Activated T-helper 2 cell treated with anti-CD3 and anti-CD28 coated beads, Interferon-gamma antibody, Interleukin-2, Interleukin-4, amounts not matched to agents 10 μg/mL and 5 μg/mL and 100 μg/mL, durations not matched to agents 14 hours and 24 hours and 36 hours (primary cell): ENCODE measurements at regions not wholly inside any gene's neighbourhood (a gene's known extent, or its start where the extent isn't known, plus 50 kb on each side); places are given as distances from the start of the nearest gene placed in this dataset.

Source experiments
- DNase-seq: peaks from one replicate; pipeline ENCODE4 v3.0.0; 2021; ENCODE audit warnings: low spot score
- H3K27ac Mint-ChIP-seq: one replicate; pipeline ENCODE4 v1.8.0; 2021; ENCODE audit warnings: mixed read lengths
- H3K27me3 Mint-ChIP-seq: one replicate; pipeline ENCODE4 v1.8.0; 2021; ENCODE audit warnings: low read depth, mixed read lengths
- H3K36me3 Mint-ChIP-seq: one replicate; pipeline ENCODE4 v1.8.0; 2021; ENCODE audit warnings: low read depth, mixed read lengths
- H3K4me1 Mint-ChIP-seq: one replicate; pipeline ENCODE4 v1.8.0; 2021; ENCODE audit warnings: low read depth, mixed read lengths
- H3K4me3 Mint-ChIP-seq: one replicate; pipeline ENCODE4 v1.8.0; 2021; ENCODE audit warnings: low read depth, mild to moderate bottlenecking, moderate library complexity, mixed read lengths
- H3K9me3 Mint-ChIP-seq: one replicate; pipeline ENCODE4 v1.8.0; 2021; ENCODE audit warnings: mixed read lengths
- intact Hi-C: fragments of 100-400 bp; cut with micrococcal nuclease; formaldehyde crosslinking; loops from one replicate; pipeline ENCODE4 v1.15.1; 2023

GRCh38 chr1:106910798-106911197 is 145.7 kb upstream of the PRMT6 start:
- no peaks in the 10 kb centered on the region for H3K36me3 Mint-ChIP-seq
- H3K27ac Mint-ChIP-seq, result no peak overlapping the region
- H3K9me3 Mint-ChIP-seq, result no peaks in the 10 kb centered on the region
- H3K4me3 Mint-ChIP-seq, result no peak overlapping the region
- intact Hi-C loops, result no loop called here
- H3K4me1 Mint-ChIP-seq, result no peaks in the 10 kb centered on the region
- no peaks in the 10 kb centered on the region for H3K27me3 Mint-ChIP-seq
- no peak for DNase-seq

GRCh38 chr1:106912131-106912530 is 144.3 kb upstream of the PRMT6 start:
- intact Hi-C loops, result no loop called here

DNA sequence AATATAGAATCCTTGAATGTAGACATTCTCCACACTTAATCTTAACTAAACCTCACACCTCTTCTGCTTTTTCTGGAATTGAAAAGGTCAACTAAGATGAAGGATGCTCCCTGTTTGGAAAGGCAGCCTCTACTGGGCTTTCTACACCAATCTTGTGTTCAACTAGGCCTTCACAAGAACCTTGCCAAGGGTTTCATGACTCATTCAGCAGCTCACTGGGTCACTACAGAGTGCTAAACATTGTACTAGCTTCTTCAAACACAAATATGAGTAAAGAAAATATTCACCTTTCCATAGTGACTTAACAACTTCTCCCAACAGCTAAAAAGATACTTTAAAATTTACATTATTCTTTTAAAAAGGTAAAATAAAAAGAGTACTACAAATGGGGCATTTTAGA is 135.3 kb upstream of the PRMT6 start:
- Mint-ChIP-seq H3K4me3 (no peak overlapping the region), H3K27ac (no peak overlapping the region), H3K9me3 (no peaks in the 10 kb centered on the region), H3K27me3 (no peaks in the 10 kb centered on the region), H3K36me3 (no peaks in the 10 kb centered on the region), H3K4me1 (no peaks in the 10 kb centered on the region)
- DNase-seq, result no peak
- intact Hi-C loops, result no loop called here

More at GRCh38 chr1:106912131-106912530, 144.3 kb upstream of the PRMT6 start:
- H3K4me1 Mint-ChIP-seq, result no peaks in the 10 kb centered on the region
- no peaks in the 10 kb centered on the region for H3K27me3 Mint-ChIP-seq
- H3K9me3 Mint-ChIP-seq, result no peaks in the 10 kb centered on the region
- DNase-seq, result no peak
- H3K4me3 Mint-ChIP-seq, result no peak overlapping the region
- no peak overlapping the region for H3K27ac Mint-ChIP-seq
- H3K36me3 Mint-ChIP-seq, result no peaks in the 10 kb centered on the region

DNA sequence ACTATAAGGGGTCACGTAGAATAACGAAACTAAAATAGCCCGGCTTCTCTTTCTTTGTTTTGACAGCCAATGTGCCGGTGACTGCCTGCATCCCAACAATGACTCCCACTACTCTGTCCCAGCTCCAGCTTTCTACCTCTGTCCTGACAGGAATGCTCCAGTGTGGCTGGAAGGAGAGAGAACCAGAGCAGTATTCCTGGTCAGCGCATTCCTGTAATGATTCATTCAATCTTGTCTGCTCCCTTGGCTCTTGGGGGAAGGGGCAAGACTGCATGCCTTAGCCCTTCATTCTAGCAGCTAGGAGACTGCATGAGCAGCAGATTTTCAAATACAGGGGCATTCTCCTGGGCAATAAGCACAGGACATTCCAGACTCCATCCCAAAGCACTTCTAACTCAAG is 132.1 kb upstream of the PRMT6 start:
- intact Hi-C loops, result no loop called here
- Mint-ChIP-seq H3K4me1 (no peaks in the 10 kb centered on the region), H3K27me3 (no peaks in the 10 kb centered on the region), H3K36me3 (no peaks in the 10 kb centered on the region), H3K27ac (no peak overlapping the region), H3K4me3 (no peak overlapping the region), H3K9me3 (no peaks in the 10 kb centered on the region)
- DNase-seq, result no peak

GRCh38 chr1:106925750-106926149 is 130.7 kb upstream of the PRMT6 start:
- Mint-ChIP-seq H3K9me3 (no peaks in the 10 kb centered on the region), H3K4me1 (no peaks in the 10 kb centered on the region), H3K27me3 (no peaks in the 10 kb centered on the region), H3K36me3 (no peaks in the 10 kb centered on the region), H3K4me3 (no peak overlapping the region), H3K27ac (no peak overlapping the region)
- no peak for DNase-seq
- intact Hi-C loops, result no loop called here

- Mint-ChIP-seq H3K9me3 (no peaks in the 10 kb centered on the region), H3K36me3 (no peaks in the 10 kb centered on the region), H3K4me1 (no peaks in the 10 kb centered on the region), H3K27me3 (no peaks in the 10 kb centered on the region), H3K27ac (no peak overlapping the region), H3K4me3 (no peak overlapping the region)
- DNase-seq, result no peak
- intact Hi-C loops, result no loop called here
Observed at GRCh38 chr1:106926803-106927582, 129.5 kb upstream of the PRMT6 start.

DNA sequence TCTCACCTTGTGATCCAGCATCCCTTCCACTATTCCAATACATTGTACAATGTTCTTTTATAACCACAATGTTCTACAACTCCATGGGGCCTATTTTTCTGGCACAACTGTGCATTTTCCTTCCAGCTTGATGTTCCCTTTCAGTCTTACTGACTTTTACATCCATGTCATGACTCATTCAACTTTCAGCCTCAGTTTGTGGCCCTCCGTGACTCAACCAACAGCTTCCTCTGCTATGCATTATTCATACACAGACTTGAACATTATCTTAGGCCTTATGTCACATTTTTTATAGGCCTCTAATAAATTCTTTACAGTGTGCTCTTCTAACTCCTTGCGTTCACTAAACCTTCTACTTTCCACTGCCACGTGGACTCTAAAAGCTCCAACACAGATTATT is 119.4 kb upstream of the PRMT6 start:
- H3K36me3 Mint-ChIP-seq, result no peaks in the 10 kb centered on the region
- no peaks in the 10 kb centered on the region for H3K27me3 Mint-ChIP-seq
- H3K27ac Mint-ChIP-seq, result no peak overlapping the region
- no peak overlapping the region for H3K4me3 Mint-ChIP-seq
- H3K9me3 Mint-ChIP-seq, result no peaks in the 10 kb centered on the region
- no peak for DNase-seq
- no peaks in the 10 kb centered on the region for H3K4me1 Mint-ChIP-seq
- intact Hi-C loops, result no loop called here

DNA sequence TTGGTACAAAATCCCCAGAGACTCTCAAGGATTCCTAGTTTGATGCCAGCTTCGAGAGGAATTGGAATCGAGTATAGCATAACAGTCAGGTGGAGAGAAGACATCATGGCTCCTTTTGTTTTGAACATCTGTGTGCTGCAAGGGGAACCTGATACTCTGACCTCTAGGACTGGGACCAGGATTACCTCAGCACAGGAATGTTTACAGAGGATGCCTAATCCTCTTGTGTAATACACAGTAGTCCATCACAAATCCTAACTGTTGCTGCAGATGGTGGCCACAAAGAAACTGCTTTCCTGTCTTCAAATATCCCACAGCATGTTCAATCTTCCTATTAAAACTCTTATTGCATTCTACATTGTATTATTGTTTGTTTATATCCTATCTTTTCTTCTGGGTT is 111.8 kb upstream of the PRMT6 start:
- Mint-ChIP-seq H3K27ac (no peak overlapping the region), H3K36me3 (no peaks in the 10 kb centered on the region), H3K4me3 (no peak overlapping the region), H3K9me3 (no peaks in the 10 kb centered on the region), H3K27me3 (no peaks in the 10 kb centered on the region), H3K4me1 (no peaks in the 10 kb centered on the region)
- no peak for DNase-seq
- intact Hi-C loops, result no loop called here

GRCh38 chr1:106952776-106953175 is 103.7 kb upstream of the PRMT6 start:
- DNase-seq, result no peak
- H3K4me1 Mint-ChIP-seq, result no peaks in the 10 kb centered on the region
- no peaks in the 10 kb centered on the region for H3K27me3 Mint-ChIP-seq
- H3K9me3 Mint-ChIP-seq, result no peaks in the 10 kb centered on the region
- intact Hi-C loops, result no loop called here
- no peaks in the 10 kb centered on the region for H3K36me3 Mint-ChIP-seq
- no peak overlapping the region for H3K4me3 Mint-ChIP-seq
- H3K27ac Mint-ChIP-seq, result no peak overlapping the region

DNA sequence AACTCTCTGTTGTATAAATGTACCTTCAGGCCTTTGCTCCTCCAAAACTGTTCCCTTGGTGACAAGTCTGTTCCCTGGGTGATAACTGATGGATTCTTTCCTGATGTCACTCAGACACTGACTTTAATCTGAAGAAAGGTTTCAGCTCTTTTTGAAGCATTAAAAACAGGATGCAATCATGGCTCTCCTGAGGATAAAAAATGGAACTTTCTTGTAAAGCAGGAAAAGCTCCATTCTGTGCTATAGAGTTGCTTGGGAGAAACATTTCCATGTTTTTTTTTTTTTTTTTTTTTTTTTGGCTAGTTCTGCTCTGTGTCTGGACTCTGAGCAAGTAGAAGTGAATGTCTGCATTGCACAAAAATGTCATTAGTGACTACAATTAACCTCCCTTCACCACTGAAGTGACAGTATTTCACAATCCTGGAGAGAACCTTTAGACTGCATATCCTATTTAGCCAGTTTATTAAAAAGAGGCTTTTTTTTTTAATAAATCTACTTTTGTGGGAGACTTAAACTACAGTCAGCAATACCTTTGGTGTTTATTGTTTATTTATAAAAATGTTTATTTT is 101.7 kb upstream of the PRMT6 start:
- Mint-ChIP-seq H3K36me3 (no peaks in the 10 kb centered on the region), H3K4me3 (no peak overlapping the region), H3K27me3 (no peaks in the 10 kb centered on the region), H3K27ac (no peak overlapping the region), H3K9me3 (no peaks in the 10 kb centered on the region), H3K4me1 (no peaks in the 10 kb centered on the region)
- DNase-seq, result no peak
- intact Hi-C loops, result no loop called here

DNA sequence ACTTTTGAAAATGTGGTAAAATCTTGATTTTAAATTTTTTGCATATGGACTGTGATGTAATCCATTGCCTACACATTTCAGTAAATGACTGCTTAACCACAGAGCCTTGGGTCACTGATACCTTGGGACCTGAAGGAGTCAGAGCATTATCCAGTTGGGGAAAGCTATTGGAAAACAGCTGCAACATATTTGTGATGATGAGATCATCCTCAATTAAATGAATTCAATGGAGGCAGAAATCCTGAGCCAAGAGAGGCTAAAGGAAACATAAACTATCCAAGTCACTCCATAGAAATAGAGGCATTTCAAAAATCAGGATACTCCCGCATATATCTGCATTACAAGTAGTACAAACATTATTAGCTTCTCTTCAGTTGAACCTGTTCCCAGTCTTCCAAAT is 99.8 kb upstream of the PRMT6 start:
- intact Hi-C loops, result no loop called here
- no peaks in the 10 kb centered on the region for H3K27me3 Mint-ChIP-seq
- H3K4me1 Mint-ChIP-seq, result no peaks in the 10 kb centered on the region
- DNase-seq, result no peak
- no peaks in the 10 kb centered on the region for H3K9me3 Mint-ChIP-seq
- no peaks in the 10 kb centered on the region for H3K36me3 Mint-ChIP-seq
- H3K4me3 Mint-ChIP-seq, result no peak overlapping the region
- no peak overlapping the region for H3K27ac Mint-ChIP-seq

DNA sequence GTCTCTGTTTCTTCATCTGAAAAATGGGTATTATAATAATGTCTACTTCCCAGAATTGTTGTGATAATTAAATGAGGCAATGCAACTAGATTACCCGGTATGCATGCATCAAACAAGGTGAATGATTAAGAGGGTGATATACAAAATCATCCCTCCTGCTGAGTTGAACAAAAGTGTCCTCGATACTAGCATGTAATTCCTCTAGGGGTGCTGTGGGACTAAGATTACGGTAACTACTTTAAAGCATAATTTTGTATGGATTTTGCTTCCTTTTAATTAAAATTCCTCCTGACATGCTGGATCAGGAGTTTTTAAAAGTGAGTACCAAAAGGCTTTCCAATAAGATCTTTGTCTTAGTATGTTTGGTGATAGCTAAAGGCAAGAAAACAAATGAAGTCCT is 98.7 kb upstream of the PRMT6 start:
- Mint-ChIP-seq H3K27ac (no peak overlapping the region), H3K27me3 (no peaks in the 10 kb centered on the region), H3K4me3 (no peak overlapping the region), H3K9me3 (no peaks in the 10 kb centered on the region), H3K4me1 (no peaks in the 10 kb centered on the region), H3K36me3 (no peaks in the 10 kb centered on the region)
- intact Hi-C loops, result no loop called here
- DNase-seq, result no peak

DNA sequence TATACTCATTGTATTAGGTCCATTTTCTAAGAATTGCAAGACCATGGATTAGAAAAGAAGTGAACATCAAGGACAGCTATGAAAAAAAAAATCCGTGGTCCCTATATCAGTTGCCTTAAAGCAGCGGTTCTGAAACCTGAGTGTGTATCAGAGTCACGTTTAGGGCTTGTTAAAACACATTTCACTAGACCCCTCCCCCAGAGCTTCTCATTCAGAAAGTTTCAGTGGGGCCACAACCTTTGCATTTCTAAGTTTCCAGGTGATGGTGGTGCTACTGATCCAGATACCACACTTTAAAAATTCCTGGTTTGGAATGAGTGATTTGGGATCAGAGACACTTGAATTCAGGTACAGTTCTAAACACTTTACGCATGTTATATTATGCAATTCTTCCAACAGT is 96.1 kb upstream of the PRMT6 start:
- DNase-seq, result no peak
- intact Hi-C loops, result no loop called here
- Mint-ChIP-seq H3K27me3 (no peaks in the 10 kb centered on the region), H3K4me3 (no peak overlapping the region), H3K27ac (no peak overlapping the region), H3K4me1 (no peaks in the 10 kb centered on the region), H3K36me3 (no peaks in the 10 kb centered on the region), H3K9me3 (no peaks in the 10 kb centered on the region)
